Thyroid gland (tissue), 4 donors: ENCODE measurements at regions not wholly inside any gene's neighbourhood (a gene's known extent, or its start where the extent isn't known, plus 50 kb on each side); places are given as distances from the start of the nearest gene placed in this dataset.

Source experiments
- POLR2A ChIP-seq, 2 donors: fragments of 450-650 bp; IDR thresholded peaks; one replicate each; pipeline ENCODE4 v1.6.1; 2017; ENCODE audit warnings: antibody characterized with exemption in 2 of 2, mild to moderate bottlenecking in 2 of 2, moderate library complexity in 1 of 2
- TF ChIP-seq, protein P1 (sequence below), 6 experiments: fragments of 200-600 bp in 3 of 6; fragments of 450-650 bp in 3 of 6; sonication (generic) in 3 of 6; IDR thresholded peaks; one replicate each; pipeline ENCODE4 v1.5.1; 2016 to 2019; ENCODE audit warnings: antibody characterized with exemption in 6 of 6, mild to moderate bottlenecking in 2 of 6, inconsistent platforms in 1 of 6, moderate library complexity in 1 of 6

DNA sequence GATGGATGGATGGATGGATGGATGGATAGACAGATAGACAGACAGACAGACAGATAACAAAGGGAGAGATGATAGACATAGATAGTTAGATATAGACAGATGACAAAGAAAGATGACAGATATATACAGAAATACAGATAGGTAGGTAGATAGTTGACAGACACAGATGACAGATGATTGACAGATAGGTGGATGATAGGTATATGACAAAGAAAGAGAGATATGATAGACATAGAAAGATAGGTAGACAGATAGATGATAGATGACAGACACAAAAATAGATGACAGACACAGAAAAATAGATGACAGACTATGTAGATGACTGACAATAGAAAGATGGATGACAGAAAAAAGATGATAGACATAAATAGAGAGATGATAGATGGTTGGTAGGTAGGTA lies 200.0 kb upstream of the TAS2R1 start:
- TF ChIP-seq, protein P1, sequence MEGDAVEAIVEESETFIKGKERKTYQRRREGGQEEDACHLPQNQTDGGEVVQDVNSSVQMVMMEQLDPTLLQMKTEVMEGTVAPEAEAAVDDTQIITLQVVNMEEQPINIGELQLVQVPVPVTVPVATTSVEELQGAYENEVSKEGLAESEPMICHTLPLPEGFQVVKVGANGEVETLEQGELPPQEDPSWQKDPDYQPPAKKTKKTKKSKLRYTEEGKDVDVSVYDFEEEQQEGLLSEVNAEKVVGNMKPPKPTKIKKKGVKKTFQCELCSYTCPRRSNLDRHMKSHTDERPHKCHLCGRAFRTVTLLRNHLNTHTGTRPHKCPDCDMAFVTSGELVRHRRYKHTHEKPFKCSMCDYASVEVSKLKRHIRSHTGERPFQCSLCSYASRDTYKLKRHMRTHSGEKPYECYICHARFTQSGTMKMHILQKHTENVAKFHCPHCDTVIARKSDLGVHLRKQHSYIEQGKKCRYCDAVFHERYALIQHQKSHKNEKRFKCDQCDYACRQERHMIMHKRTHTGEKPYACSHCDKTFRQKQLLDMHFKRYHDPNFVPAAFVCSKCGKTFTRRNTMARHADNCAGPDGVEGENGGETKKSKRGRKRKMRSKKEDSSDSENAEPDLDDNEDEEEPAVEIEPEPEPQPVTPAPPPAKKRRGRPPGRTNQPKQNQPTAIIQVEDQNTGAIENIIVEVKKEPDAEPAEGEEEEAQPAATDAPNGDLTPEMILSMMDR (IDR thresholded peaks at IDR 0.05), result no peak
- TF ChIP-seq POLR2A (IDR thresholded peaks at IDR 0.05), result no peak
